SK-N-SH (cell line): ENCODE measurements at regions not wholly inside any gene's neighbourhood (a gene's known extent, or its start where the extent isn't known, plus 50 kb on each side); places are given as distances from the start of the nearest gene placed in this dataset.

Experiments used
- CTCF ChIA-PET: fragments of 300-600, 350-600 bp; formaldehyde crosslinking; extraction: SDS; loops from one replicate; lab custom pipeline; 2021; lab: Yijun Ruan, JAX
- POLR2A ChIA-PET: fragments of 350-600 bp; sonication (Branson Sonifier 250); formaldehyde crosslinking; extraction: SDS; loops from one replicate; lab custom pipeline; 2020; ENCODE audit warnings: antibody characterized with exemption, inconsistent platforms; lab: Yijun Ruan, JAX
- DNase-seq: peaks from one replicate; pipeline ENCODE4 v3.0.0; 2012
- H2AFZ ChIP-seq: fragments of 200-600 bp; sonication (generic); 2 replicates; pipeline ENCODE4 v1.8.1; 2016; ENCODE audit warnings: antibody characterized with exemption, mild to moderate bottlenecking, low read depth
- H3F3A ChIP-seq: fragments of 200-600 bp; sonication (generic); replicated peaks from 2 replicates; pipeline ENCODE3; 2016; ENCODE audit warnings: antibody characterized with exemption, mild to moderate bottlenecking; ENCODE audit not compliant: insufficient read depth
- H3K27ac ChIP-seq, 2 experiments: fragments of 200-500 bp in 1 of 2; fragments of 200-600 bp in 1 of 2; sonication (Bioruptor generic) in 1 of 2; sonication (generic), shearing (Covaris generic) in 1 of 2; 2 replicates each; pipeline versions ENCODE4 v1.5.1 to v1.6.1; 2014 to 2016; ENCODE audit warnings: low read depth in 2 of 2, inconsistent platforms in 1 of 2, low read length in 1 of 2, mild to moderate bottlenecking in 1 of 2, mixed read lengths in 1 of 2
- H3K27me3 ChIP-seq: fragments of 200-600 bp; sonication (generic), shearing (Covaris generic); 2 replicates; pipeline ENCODE4 v1.6.1; 2016; ENCODE audit warnings: mixed run types; ENCODE audit not compliant: insufficient read depth
- H3K36me3 ChIP-seq, 2 experiments: fragments of 200-500 bp in 1 of 2; fragments of 200-600 bp in 1 of 2; sonication (Bioruptor generic) in 1 of 2; sonication (generic) in 1 of 2; replicated peaks in 1 of 2; 2 replicates each; pipeline versions ENCODE3 to v1.5.1; 2014 to 2016; ENCODE audit warnings: low read length in 1 of 2, mild to moderate bottlenecking in 1 of 2; ENCODE audit not compliant: insufficient read depth in 2 of 2, control insufficient read depth in 1 of 2
- H3K4me1 ChIP-seq, 2 experiments: fragments of 200-500 bp in 1 of 2; fragments of 200-600 bp in 1 of 2; sonication (Bioruptor generic) in 1 of 2; sonication (generic), shearing (Covaris generic) in 1 of 2; 2 replicates each; pipeline versions ENCODE4 v1.5.1 to v1.6.1; 2014 to 2016; ENCODE audit warnings: low read depth in 1 of 2, low read length in 1 of 2, mixed run types in 1 of 2; ENCODE audit not compliant: insufficient read depth in 2 of 2, control insufficient read depth in 1 of 2
- H3K4me2 ChIP-seq: fragments of 200-600 bp; sonication (generic), shearing (Covaris generic); 2 replicates; pipeline ENCODE4 v1.6.1; 2017; ENCODE audit warnings: mixed run types
- H3K4me3 ChIP-seq, 2 experiments: fragments of 200-500 bp in 1 of 2; fragments of 200-600 bp in 1 of 2; sonication (Bioruptor generic) in 1 of 2; sonication (generic), shearing (Covaris generic) in 1 of 2; 2 replicates each; pipeline versions ENCODE4 v1.5.1 to v1.8.1; 2014 to 2016; ENCODE audit warnings: low read depth in 2 of 2, inconsistent platforms in 1 of 2, low read length in 1 of 2, mild to moderate bottlenecking in 1 of 2, mixed read lengths in 1 of 2, moderate library complexity in 1 of 2
- H3K79me2 ChIP-seq: fragments of 200-600 bp; sonication (generic); 2 replicates; pipeline ENCODE4 v1.8.1; 2017; ENCODE audit warnings: mild to moderate bottlenecking; ENCODE audit not compliant: insufficient read depth
- H3K9ac ChIP-seq: fragments of 200-600 bp; sonication (generic); 2 replicates; pipeline ENCODE4 v1.6.1; 2017; ENCODE audit warnings: mixed run types
- H3K9me2 ChIP-seq: fragments of 200-600 bp; sonication (generic); 2 replicates; pipeline ENCODE4 v1.6.1; 2017; ENCODE audit warnings: mixed run types
- H3K9me3 ChIP-seq: fragments of 200-600 bp; sonication (generic); 2 replicates; pipeline ENCODE4 v1.6.1; 2017; ENCODE audit warnings: mixed run types, mild to moderate bottlenecking, moderate library complexity
- H4K20me1 ChIP-seq: fragments of 200-600 bp; sonication (generic); 2 replicates; pipeline ENCODE4 v1.6.1; 2017; ENCODE audit warnings: mild to moderate bottlenecking, mixed run types; ENCODE audit not compliant: insufficient read depth
- CHD2 ChIP-seq: fragments of 150-350 bp; IDR thresholded peaks from 2 replicates; pipeline ENCODE4 v1.6.1; 2018; ENCODE audit warnings: low read length; ENCODE audit not compliant: partially characterized antibody
- ELF1 ChIP-seq: IDR thresholded peaks from 2 replicates; pipeline ENCODE4 v1.4.0; 2012
- EP300 ChIP-seq, 2 experiments: IDR thresholded peaks; 2 replicates each; pipeline versions ENCODE4 v1.4.0 to v1.6.1; 2012; ENCODE audit warnings: borderline replicate concordance in 1 of 2, low read depth in 1 of 2, low read length in 1 of 2
- FOXM1 ChIP-seq: IDR thresholded peaks from 2 replicates; pipeline ENCODE4 v1.4.0; 2012; ENCODE audit warnings: low read depth, mild to moderate bottlenecking
- GATA2 ChIP-seq: sonication (generic); formaldehyde crosslinking; IDR thresholded peaks from 2 replicates; pipeline ENCODE4 v1.5.0; 2020; ENCODE audit warnings: mild to moderate bottlenecking, missing genetic modification reagents
- NFIC ChIP-seq: IDR thresholded peaks from 2 replicates; pipeline ENCODE4 v1.4.0; 2012; ENCODE audit warnings: borderline replicate concordance
- POLR2AphosphoS5 ChIP-seq: IDR thresholded peaks from 2 replicates; pipeline ENCODE4 v1.6.1; 2012; ENCODE audit warnings: low read depth, low read length
- RCOR1 ChIP-seq: fragments of 150-350 bp; IDR thresholded peaks from 2 replicates; pipeline ENCODE4 v1.6.1; 2017; ENCODE audit warnings: antibody characterized with exemption, low read length
- RFX5 ChIP-seq: IDR thresholded peaks from 2 replicates; pipeline ENCODE4 v1.6.1; 2012; ENCODE audit warnings: mild to moderate bottlenecking, improper control_type of control experiment, low read length
- TCF12 ChIP-seq: IDR thresholded peaks from 2 replicates; pipeline ENCODE4 v1.4.0; 2012
- WGBS: methylation state at CpG from one replicate; pipeline ENCODE4 v1.1.6; 2017; ENCODE audit warnings: low lambda C conversion rate; 5-methylcytosine and 5-hydroxymethylcytosine counted together
- TF ChIP-seq, protein P1 (sequence below): fragments of 150-350 bp; IDR thresholded peaks from 2 replicates; pipeline ENCODE4 v1.6.1; 2017; ENCODE audit warnings: antibody characterized with exemption, low read length, low read depth, borderline replicate concordance
- TF ChIP-seq, protein P2 (sequence below): IDR thresholded peaks from 2 replicates; pipeline ENCODE4 v1.4.0; 2012; ENCODE audit warnings: low read depth, borderline replicate concordance
- TF ChIP-seq, protein P3 (sequence below): IDR thresholded peaks from 2 replicates; pipeline ENCODE4; 2012

DNA sequence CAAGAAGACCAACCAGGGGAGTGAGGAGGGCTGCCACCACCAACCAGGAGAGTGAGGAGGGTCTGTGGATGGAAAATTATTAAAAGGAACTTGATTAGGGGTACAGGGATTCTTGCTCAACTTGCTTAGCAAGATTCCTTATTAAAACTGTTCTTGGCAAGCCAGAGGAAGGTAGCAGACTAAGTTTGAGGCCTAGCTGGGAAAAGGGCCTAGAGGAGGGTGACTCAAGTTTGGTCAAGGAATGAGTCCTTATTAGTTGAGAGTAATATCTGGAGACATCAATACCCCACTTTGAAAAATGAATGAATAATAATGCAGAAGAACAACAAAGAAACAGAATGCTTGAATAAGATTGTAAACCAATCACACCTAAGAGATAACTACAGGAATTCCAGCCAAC is 612.4 kb upstream of the ZFP42 start:
- H3K36me3 ChIP-seq = no peaks in the 10 kb centered on the region
- no peaks in the 10 kb centered on the region for H3K4me1 ChIP-seq
- no peak overlapping the region for H3K4me3 ChIP-seq
- no peaks in the 10 kb centered on the region for H4K20me1 ChIP-seq
- no peaks in the 10 kb centered on the region for H3K27me3 ChIP-seq
- DNase-seq = no peak
- H3K9me2 ChIP-seq = no peaks in the 10 kb centered on the region
- H3F3A ChIP-seq = no peaks in the 10 kb centered on the region
- TF ChIP-seq RFX5 (no peak), EP300 (IDR thresholded peaks at IDR 0.05; ENCODE audit: borderline replicate concordance in 1 of 2, low read depth in 1 of 2, low read length in 1 of 2) (no peak)
- H3K79me2 ChIP-seq = no peaks in the 10 kb centered on the region
- ChIA-PET CTCF (no interaction called here), POLR2A (no interaction called here)
- H3K9ac ChIP-seq = no peak overlapping the region
- no peaks in the 10 kb centered on the region for H3K9me3 ChIP-seq
- no peak overlapping the region for H3K27ac ChIP-seq
- no peak overlapping the region for H3K4me2 ChIP-seq
- no peak overlapping the region for H2AFZ ChIP-seq

DNA sequence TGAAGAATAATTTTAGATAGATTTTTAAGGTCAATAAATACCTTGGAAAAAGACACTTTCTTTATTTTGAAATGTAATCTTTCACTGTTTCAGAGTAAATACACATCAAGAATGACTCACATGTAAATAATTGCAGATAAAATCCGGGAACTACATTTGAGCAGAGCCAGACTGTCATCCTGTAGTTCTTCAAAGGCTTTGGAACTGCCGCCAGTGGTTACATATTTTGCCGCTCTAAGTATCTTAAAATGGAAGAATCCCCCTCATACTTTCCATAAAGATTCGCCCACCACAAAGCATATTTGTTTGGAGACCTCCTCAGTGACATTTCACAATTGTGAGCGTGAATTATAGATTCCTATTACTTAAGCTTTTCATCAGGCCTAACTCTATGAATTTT is 607.8 kb upstream of the ZFP42 start:
- no peak for DNase-seq

DNA sequence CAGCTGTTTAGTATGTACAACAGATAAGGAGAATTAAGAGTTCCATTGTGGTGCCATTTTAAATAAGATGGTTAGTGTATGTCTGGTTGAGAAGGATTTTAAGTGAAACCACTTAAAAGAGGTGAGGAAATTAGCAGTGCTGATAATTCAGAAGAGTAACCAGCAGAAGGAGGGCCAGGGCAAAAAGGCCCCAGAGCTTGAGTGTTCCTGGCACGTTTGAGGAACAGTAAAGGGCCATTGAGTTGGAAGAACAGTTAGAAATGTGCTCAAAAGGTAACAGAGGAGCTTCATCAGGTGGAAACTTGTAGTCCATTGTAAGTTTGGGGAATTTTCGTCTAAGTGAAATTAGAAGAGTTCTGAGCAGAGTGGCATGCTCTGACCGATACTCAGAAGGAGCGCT is 606.2 kb upstream of the ZFP42 start:
- 41% methylated on average over 4 of the region's 4 CpGs for WGBS
- H3K79me2 ChIP-seq = no peaks in the 10 kb centered on the region
- H3K9ac ChIP-seq = no peak overlapping the region
- H3K4me2 ChIP-seq = no peak overlapping the region
- ChIA-PET CTCF (no interaction called here), POLR2A (interaction anchor here (1.2 kb wide), 1 partner anchor 12 kb away, joined by 3 read pairs; no protein-coding TSS in a partner anchor)
- H2AFZ ChIP-seq = no peak overlapping the region
- H4K20me1 ChIP-seq = no peaks in the 10 kb centered on the region
- no peak overlapping the region for H3K27ac ChIP-seq
- DNase-seq = no peak
- no peak overlapping the region for H3K4me3 ChIP-seq
- H3F3A ChIP-seq = no peaks in the 10 kb centered on the region
- H3K9me3 ChIP-seq = no peaks in the 10 kb centered on the region
- H3K9me2 ChIP-seq = no peaks in the 10 kb centered on the region
- peaks cover 0 to 2% of the 10 kb centered on the region in 2 experiments; a peak in 2 of 4 replicates for H3K4me1 ChIP-seq
- no peaks in the 10 kb centered on the region for H3K36me3 ChIP-seq
- TF ChIP-seq ELF1 (no peak), POLR2AphosphoS5 (no peak), NFIC (no peak), CHD2 (no peak), GATA2 (CRISPR knock-in tag) (no peak), TCF12 (no peak), FOXM1 (no peak), RFX5 (no peak)
- TF ChIP-seq, protein P1, sequence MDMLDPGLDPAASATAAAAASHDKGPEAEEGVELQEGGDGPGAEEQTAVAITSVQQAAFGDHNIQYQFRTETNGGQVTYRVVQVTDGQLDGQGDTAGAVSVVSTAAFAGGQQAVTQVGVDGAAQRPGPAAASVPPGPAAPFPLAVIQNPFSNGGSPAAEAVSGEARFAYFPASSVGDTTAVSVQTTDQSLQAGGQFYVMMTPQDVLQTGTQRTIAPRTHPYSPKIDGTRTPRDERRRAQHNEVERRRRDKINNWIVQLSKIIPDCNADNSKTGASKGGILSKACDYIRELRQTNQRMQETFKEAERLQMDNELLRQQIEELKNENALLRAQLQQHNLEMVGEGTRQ = no peak
- TF ChIP-seq, protein P2, sequence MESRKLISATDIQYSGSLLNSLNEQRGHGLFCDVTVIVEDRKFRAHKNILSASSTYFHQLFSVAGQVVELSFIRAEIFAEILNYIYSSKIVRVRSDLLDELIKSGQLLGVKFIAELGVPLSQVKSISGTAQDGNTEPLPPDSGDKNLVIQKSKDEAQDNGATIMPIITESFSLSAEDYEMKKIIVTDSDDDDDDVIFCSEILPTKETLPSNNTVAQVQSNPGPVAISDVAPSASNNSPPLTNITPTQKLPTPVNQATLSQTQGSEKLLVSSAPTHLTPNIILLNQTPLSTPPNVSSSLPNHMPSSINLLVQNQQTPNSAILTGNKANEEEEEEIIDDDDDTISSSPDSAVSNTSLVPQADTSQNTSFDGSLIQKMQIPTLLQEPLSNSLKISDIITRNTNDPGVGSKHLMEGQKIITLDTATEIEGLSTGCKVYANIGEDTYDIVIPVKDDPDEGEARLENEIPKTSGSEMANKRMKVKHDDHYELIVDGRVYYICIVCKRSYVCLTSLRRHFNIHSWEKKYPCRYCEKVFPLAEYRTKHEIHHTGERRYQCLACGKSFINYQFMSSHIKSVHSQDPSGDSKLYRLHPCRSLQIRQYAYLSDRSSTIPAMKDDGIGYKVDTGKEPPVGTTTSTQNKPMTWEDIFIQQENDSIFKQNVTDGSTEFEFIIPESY = no peak
- TF ChIP-seq, protein P3, sequence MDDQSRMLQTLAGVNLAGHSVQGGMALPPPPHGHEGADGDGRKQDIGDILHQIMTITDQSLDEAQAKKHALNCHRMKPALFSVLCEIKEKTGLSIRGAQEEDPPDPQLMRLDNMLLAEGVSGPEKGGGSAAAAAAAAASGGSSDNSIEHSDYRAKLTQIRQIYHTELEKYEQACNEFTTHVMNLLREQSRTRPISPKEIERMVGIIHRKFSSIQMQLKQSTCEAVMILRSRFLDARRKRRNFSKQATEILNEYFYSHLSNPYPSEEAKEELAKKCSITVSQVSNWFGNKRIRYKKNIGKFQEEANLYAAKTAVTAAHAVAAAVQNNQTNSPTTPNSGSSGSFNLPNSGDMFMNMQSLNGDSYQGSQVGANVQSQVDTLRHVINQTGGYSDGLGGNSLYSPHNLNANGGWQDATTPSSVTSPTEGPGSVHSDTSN = no peak
- H3K27me3 ChIP-seq = no peaks in the 10 kb centered on the region

More for the DNA sequence above, 607.8 kb upstream of the ZFP42 start:
- H3K9me2 ChIP-seq = no peaks in the 10 kb centered on the region
- no peak overlapping the region for H2AFZ ChIP-seq
- no peaks in the 10 kb centered on the region for H3F3A ChIP-seq
- no peaks in the 10 kb centered on the region for H3K79me2 ChIP-seq
- no peaks in the 10 kb centered on the region for H3K27me3 ChIP-seq
- 23% methylated on average over 5 of the region's 5 CpGs for WGBS
- H3K9me3 ChIP-seq = no peaks in the 10 kb centered on the region
- TF ChIP-seq RCOR1 (no peak), TCF12 (peak; percentile 22; the same call in 1 of the 2 replicates)
- POLR2A ChIA-PET = no interaction called here
- no peak overlapping the region for H3K4me2 ChIP-seq
- no peak overlapping the region for H3K9ac ChIP-seq
- no peak overlapping the region for H3K4me3 ChIP-seq
- H3K4me1 ChIP-seq = no peaks in the 10 kb centered on the region
- no peaks in the 10 kb centered on the region for H3K36me3 ChIP-seq
- CTCF ChIA-PET = no interaction called here
- no peak overlapping the region for H3K27ac ChIP-seq
- no peaks in the 10 kb centered on the region for H4K20me1 ChIP-seq
